Heart left ventricle (tissue), 13 donors: ENCODE measurements at regions not wholly inside any gene's neighbourhood (a gene's known extent, or its start where the extent isn't known, plus 50 kb on each side); places are given as distances from the start of the nearest gene placed in this dataset.
"Not testable (repeated sequence)": the region's sequence is repeated elsewhere in the genome, so short reads cannot be mapped to it uniquely, and the experiment has no call there.

Experiments
- CTCF ChIP-seq, 12 donors: fragments of 200-600 bp; sonication (generic) in 4 of 12; IDR thresholded peaks; one replicate each; pipeline versions ENCODE4 v1.5.0 to v1.8.0; 2018 to 2022; ENCODE audit warnings: antibody characterized with exemption in 12 of 12, mild to moderate bottlenecking in 5 of 12
- POLR2A ChIP-seq, 2 donors: fragments of 450-650 bp; IDR thresholded peaks; one replicate each; pipeline ENCODE4 v1.6.1; 2017; ENCODE audit warnings: antibody characterized with exemption in 2 of 2, mild to moderate bottlenecking in 2 of 2, moderate library complexity in 2 of 2
- donor health status: ischemic (EF 13 %, LVEDD 7.1; RV severe dilation, severe dysfunction).
- donor health status: DM: no; HTN: yes; CAD: no.
- donor health status: DM: no; HTN: no; CAD: no.
- donor health status: ischemic (EF 25% LVEDD 6.9; RV normal size, moderate dysfunction).
- donor health status: ischemic (EF 25% LVEDD 5.7; RV mildly dilated, moderate dysfunction).
- donor health status: ischemic (EF 35%, LVEDD 5.7; RV mildly dilated, moderate dysfunction).
- donor health status: nonischemic (EF 11% LVEDD 7.7; RV severe dilation, severe dysfunction).
- donor health status: DM: yes; HTN: yes; CAD: no.
- donor health status: PGD.
- donor health status: ischemic (EF 29% LVEDD 5.4; RV normal size, mild dysfunction).
- donor health status: nonischemic (EF 23%, LVEDD 6.1; RV moderate dilation, normal function).

- TF ChIP-seq CTCF, POLR2A (IDR thresholded peaks at IDR 0.05): not testable (repeated sequence)
Observed at GRCh38 chr7:63760202-63760601, 238.4 kb upstream of the ZNF722 start.
